H9 (cell line): ENCODE measurements at regions not wholly inside any gene's neighbourhood (a gene's known extent, or its start where the extent isn't known, plus 50 kb on each side); places are given as distances from the start of the nearest gene placed in this dataset.

Experiments used
- DNase-seq: peaks from one replicate; pipeline ENCODE4 v3.0.0-alpha.2; 2017
- H2AFZ ChIP-seq: one replicate; pipeline ENCODE4 v1.6.1; 2013; ENCODE audit warnings: mild to moderate bottlenecking, low read length, control low read depth, moderate library complexity
- H2AK5ac ChIP-seq: 2 replicates; pipeline ENCODE4 v1.6.1; 2013; ENCODE audit warnings: low read length, control low read depth, mixed read lengths; ENCODE audit not compliant: insufficient read length
- H2BK120ac ChIP-seq: one replicate; pipeline ENCODE4 v1.6.1; 2013; ENCODE audit warnings: low read depth, mild to moderate bottlenecking, low read length, control low read depth, inconsistent platforms; ENCODE audit not compliant: poor library complexity, severe bottlenecking
- H2BK12ac ChIP-seq: 2 replicates; pipeline ENCODE4 v1.6.1; 2013; ENCODE audit warnings: low read length, control low read depth, mixed read lengths, low read depth; ENCODE audit not compliant: insufficient read length
- H2BK15ac ChIP-seq: 2 replicates; pipeline ENCODE4 v1.6.1; 2013; ENCODE audit warnings: low read depth, low read length, control low read depth
- H2BK20ac ChIP-seq: one replicate; pipeline ENCODE4 v1.6.1; 2013; ENCODE audit warnings: low read depth, mild to moderate bottlenecking, low read length, control low read depth, inconsistent platforms; ENCODE audit not compliant: poor library complexity, severe bottlenecking
- H2BK5ac ChIP-seq: 2 replicates; pipeline ENCODE4 v1.6.1; 2013; ENCODE audit warnings: low read length, control low read depth, mixed read lengths; ENCODE audit not compliant: insufficient read length
- H3K14ac ChIP-seq: 2 replicates; pipeline ENCODE4 v1.6.1; 2013; ENCODE audit warnings: low read length, control low read depth; ENCODE audit not compliant: insufficient read depth
- H3K18ac ChIP-seq: 2 replicates; pipeline ENCODE4 v1.6.1; 2013; ENCODE audit warnings: low read depth, mild to moderate bottlenecking, mixed read lengths, low read length, control low read depth; ENCODE audit not compliant: insufficient read length
- H3K23ac ChIP-seq: 2 replicates; pipeline ENCODE4 v1.6.1; 2013; ENCODE audit warnings: low read length, control low read depth, mixed read lengths, low read depth; ENCODE audit not compliant: insufficient read length
- H3K23me2 ChIP-seq: 2 replicates; pipeline ENCODE4 v1.6.1; 2013; ENCODE audit warnings: low read depth, mild to moderate bottlenecking, mixed read lengths, low read length, control low read depth; ENCODE audit not compliant: insufficient read length, poor library complexity, severe bottlenecking
- H3K27ac ChIP-seq: 2 replicates; pipeline ENCODE4 v1.5.1; 2013; ENCODE audit warnings: low read length, control low read depth, mixed read lengths, low read depth; ENCODE audit not compliant: insufficient read length
- H3K27me3 ChIP-seq: 2 replicates; pipeline ENCODE4 v1.6.1; 2013; ENCODE audit warnings: low read length, control low read depth, inconsistent platforms; ENCODE audit not compliant: insufficient read depth
- H3K4ac ChIP-seq: 2 replicates; pipeline ENCODE4 v1.6.1; 2013; ENCODE audit warnings: low read depth, mild to moderate bottlenecking, control low read depth, inconsistent platforms, low read length, moderate library complexity
- H3K4me1 ChIP-seq: 2 replicates; pipeline ENCODE4 v1.6.1; 2013; ENCODE audit warnings: low read length, control low read depth, inconsistent platforms; ENCODE audit not compliant: insufficient read depth
- H3K4me2 ChIP-seq: 2 replicates; pipeline ENCODE4 v1.6.1; 2013; ENCODE audit warnings: low read length, control low read depth, mixed read lengths; ENCODE audit not compliant: insufficient read length, insufficient read depth
- H3K56ac ChIP-seq: 2 replicates; pipeline ENCODE4 v1.6.1; 2013; ENCODE audit warnings: low read depth, mild to moderate bottlenecking, mixed read lengths, low read length, control low read depth; ENCODE audit not compliant: insufficient read length
- H3K79me1 ChIP-seq: 2 replicates; pipeline ENCODE4 v1.6.1; 2013; ENCODE audit warnings: low read depth, mild to moderate bottlenecking, moderate library complexity, low read length, control low read depth, inconsistent platforms; ENCODE audit not compliant: insufficient read depth, poor library complexity, severe bottlenecking
- H3K79me2 ChIP-seq: 2 replicates; pipeline ENCODE4 v1.6.1; 2013; ENCODE audit warnings: low read length, control low read depth, inconsistent platforms; ENCODE audit not compliant: insufficient read depth
- H3K9ac ChIP-seq: 2 replicates; pipeline ENCODE4 v1.6.1; 2013; ENCODE audit warnings: low read length, control low read depth, mixed read lengths; ENCODE audit not compliant: insufficient read length; ENCODE audit errors: extremely low read depth
- H3K9me3 ChIP-seq: one replicate; pipeline ENCODE4 v1.6.1; 2013; ENCODE audit warnings: low read depth, low read length, inconsistent platforms; ENCODE audit not compliant: control insufficient read depth
- H3T11ph ChIP-seq: one replicate; pipeline ENCODE4 v1.6.1; 2013; ENCODE audit warnings: mild to moderate bottlenecking, low read length, control low read depth, inconsistent platforms
- H4K20me1 ChIP-seq: one replicate; pipeline ENCODE4 v1.6.1; 2013; ENCODE audit not compliant: control insufficient read depth, insufficient read length, insufficient read depth
- H4K5ac ChIP-seq: 2 replicates; pipeline ENCODE4 v1.6.1; 2013; ENCODE audit warnings: low read depth, mild to moderate bottlenecking, mixed read lengths, low read length, control low read depth; ENCODE audit not compliant: insufficient read length
- H4K8ac ChIP-seq: replicated peaks from 2 replicates; pipeline ENCODE4 v1.6.1; 2013; ENCODE audit warnings: low read length, control low read depth, mixed read lengths, low read depth; ENCODE audit not compliant: insufficient read length
- H4K91ac ChIP-seq: 2 replicates; pipeline ENCODE4 v1.6.1; 2013; ENCODE audit warnings: low read depth, mild to moderate bottlenecking, moderate library complexity, mixed read lengths, low read length, control low read depth; ENCODE audit not compliant: insufficient read length
- H3K27ac Mint-ChIP-seq, 3 experiments: 2 replicates in 2 of 3; 3 replicates in 1 of 3; pipeline ENCODE4 v1.8.0; 2020 to 2021; ENCODE audit warnings: mixed read lengths in 3 of 3, mild to moderate bottlenecking in 1 of 3, moderate library complexity in 1 of 3
- H3K27me3 Mint-ChIP-seq: 2 replicates; pipeline ENCODE4 v1.8.0; 2021; ENCODE audit warnings: low read depth, mild to moderate bottlenecking, moderate library complexity, mixed read lengths
- H3K36me3 Mint-ChIP-seq, 3 experiments: 2 replicates in 2 of 3; 3 replicates in 1 of 3; pipeline ENCODE4 v1.8.0; 2020 to 2021; ENCODE audit warnings: low read depth in 3 of 3, mixed read lengths in 3 of 3; ENCODE audit not compliant: insufficient read depth in 1 of 3
- H3K4me1 Mint-ChIP-seq, 2 experiments: 2 replicates each; pipeline ENCODE4 v1.8.0; 2020; ENCODE audit warnings: mixed read lengths in 2 of 2
- H3K4me3 Mint-ChIP-seq, 2 experiments: 2 replicates in 1 of 2; 3 replicates in 1 of 2; pipeline ENCODE4 v1.8.0; 2020 to 2021; ENCODE audit warnings: mild to moderate bottlenecking in 2 of 2, mixed read lengths in 2 of 2, moderate library complexity in 1 of 2
- H3K9me3 Mint-ChIP-seq, 2 experiments: 2 replicates in 1 of 2; 3 replicates in 1 of 2; pipeline ENCODE4 v1.8.0; 2020; ENCODE audit warnings: mild to moderate bottlenecking in 2 of 2, mixed read lengths in 2 of 2, moderate library complexity in 1 of 2
- WGBS: extraction: QIAGEN DNeasy Blood & Tissue Kit; methylation state at CpG from one replicate; pipeline ENCODE4 v1.1.7; 2013; ENCODE audit warnings: missing lambda C conversion rate, low lambda C conversion rate, mixed read lengths; ENCODE audit not compliant: insufficient read length; ENCODE audit errors: extremely low coverage; 5-methylcytosine and 5-hydroxymethylcytosine counted together
- TF ChIP-seq, protein P1 (sequence below): fragments of 200-600 bp; sonication (generic); conservative IDR thresholded peaks from 3 replicates; pipeline ENCODE4 v1.8.0; 2021; ENCODE audit warnings: antibody characterized with exemption, mild to moderate bottlenecking

DNA sequence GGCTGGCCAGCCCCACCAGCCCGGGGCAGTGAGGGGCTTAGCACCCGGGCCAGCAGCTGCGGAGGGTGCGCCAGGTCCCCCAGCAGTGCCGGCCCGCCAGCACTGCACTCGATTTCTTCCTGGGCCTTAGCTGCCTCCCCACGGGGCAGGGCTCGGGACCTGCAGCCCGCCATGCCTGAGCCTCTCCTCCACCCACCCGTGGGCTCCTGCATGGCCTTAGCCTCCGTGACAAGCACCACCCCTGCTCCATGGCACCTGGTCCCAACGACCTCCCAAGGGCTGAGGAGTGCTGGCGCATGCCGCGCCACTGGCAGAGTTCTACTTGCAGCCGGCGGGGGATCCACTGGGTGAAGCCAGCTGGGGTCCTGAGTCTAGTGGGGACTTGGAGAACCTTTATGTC lies 452.6 kb downstream of the AGTPBP1 start:
- H3K27ac ChIP-seq, result no peak overlapping the region
- no peak overlapping the region for H2BK20ac ChIP-seq
- Mint-ChIP-seq H3K4me1 (peaks cover 0 to 3% of the 10 kb centered on the region in 2 experiments; a peak in 1 of 4 replicates), H3K9me3 (peaks cover 10 to 11% of the 10 kb centered on the region in 2 experiments), H3K27ac (no peak overlapping the region), H3K27me3 (no peaks in the 10 kb centered on the region; the same call in 1 of the 2 replicates), H3K36me3 (peaks cover 3 to 14% (median 5%) of the 10 kb centered on the region in 3 experiments; a peak in 6 of 7 replicates), H3K4me3 (no peak overlapping the region)
- H3K4ac ChIP-seq, result no peak overlapping the region
- H3K79me2 ChIP-seq, result no peaks in the 10 kb centered on the region
- no peak overlapping the region for H4K8ac ChIP-seq
- no peaks in the 10 kb centered on the region for H3K27me3 ChIP-seq
- peaks cover 8% of the 10 kb centered on the region for H3K9me3 ChIP-seq
- no peak overlapping the region for H2BK12ac ChIP-seq
- no peaks in the 10 kb centered on the region for H3K79me1 ChIP-seq
- no peak overlapping the region for H4K5ac ChIP-seq
- no peak overlapping the region for H3K14ac ChIP-seq
- H3K9ac ChIP-seq, result no peak overlapping the region
- H3K4me2 ChIP-seq, result no peak overlapping the region
- no peak overlapping the region for H4K91ac ChIP-seq
- H2AK5ac ChIP-seq, result no peak overlapping the region
- H2BK15ac ChIP-seq, result no peak overlapping the region
- no peak overlapping the region for H2AFZ ChIP-seq
- H4K20me1 ChIP-seq, result no peaks in the 10 kb centered on the region
- H2BK120ac ChIP-seq, result no peak overlapping the region
- H3T11ph ChIP-seq, result no peak overlapping the region
- no peak overlapping the region for H3K56ac ChIP-seq
- DNase-seq, result no peak
- no peaks in the 10 kb centered on the region for H3K23me2 ChIP-seq
- TF ChIP-seq, protein P1, sequence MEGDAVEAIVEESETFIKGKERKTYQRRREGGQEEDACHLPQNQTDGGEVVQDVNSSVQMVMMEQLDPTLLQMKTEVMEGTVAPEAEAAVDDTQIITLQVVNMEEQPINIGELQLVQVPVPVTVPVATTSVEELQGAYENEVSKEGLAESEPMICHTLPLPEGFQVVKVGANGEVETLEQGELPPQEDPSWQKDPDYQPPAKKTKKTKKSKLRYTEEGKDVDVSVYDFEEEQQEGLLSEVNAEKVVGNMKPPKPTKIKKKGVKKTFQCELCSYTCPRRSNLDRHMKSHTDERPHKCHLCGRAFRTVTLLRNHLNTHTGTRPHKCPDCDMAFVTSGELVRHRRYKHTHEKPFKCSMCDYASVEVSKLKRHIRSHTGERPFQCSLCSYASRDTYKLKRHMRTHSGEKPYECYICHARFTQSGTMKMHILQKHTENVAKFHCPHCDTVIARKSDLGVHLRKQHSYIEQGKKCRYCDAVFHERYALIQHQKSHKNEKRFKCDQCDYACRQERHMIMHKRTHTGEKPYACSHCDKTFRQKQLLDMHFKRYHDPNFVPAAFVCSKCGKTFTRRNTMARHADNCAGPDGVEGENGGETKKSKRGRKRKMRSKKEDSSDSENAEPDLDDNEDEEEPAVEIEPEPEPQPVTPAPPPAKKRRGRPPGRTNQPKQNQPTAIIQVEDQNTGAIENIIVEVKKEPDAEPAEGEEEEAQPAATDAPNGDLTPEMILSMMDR, result no peak
- H3K18ac ChIP-seq, result no peak overlapping the region
- H2BK5ac ChIP-seq, result no peak overlapping the region
- WGBS, result no CpG with 5 or more reads among the region's 18 CpGs
- no peak overlapping the region for H3K23ac ChIP-seq
- no peaks in the 10 kb centered on the region; the same call in 1 of the 2 replicates for H3K4me1 ChIP-seq
